GM23338 (cell line): ENCODE measurements at regions not wholly inside any gene's neighbourhood (a gene's known extent, or its start where the extent isn't known, plus 50 kb on each side); places are given as distances from the start of the nearest gene placed in this dataset.
"Not testable (repeated sequence)": the region's sequence is repeated elsewhere in the genome, so short reads cannot be mapped to it uniquely, and the experiment has no call there.

Source experiments
- CTCF ChIP-seq, 2 experiments: fragments of 200-600 bp in 1 of 2; sonication (generic) in 1 of 2; conservative IDR thresholded peaks; 2 replicates each; pipeline versions ENCODE4 v1.5.1 to v1.6.1; 2016 to 2017; ENCODE audit warnings: antibody characterized with exemption in 2 of 2, low read depth in 2 of 2, mild to moderate bottlenecking in 2 of 2, moderate library complexity in 1 of 2
- EZH2 ChIP-seq: fragments of 200-600 bp; sonication (generic); IDR thresholded peaks from one replicate; pipeline ENCODE4 v1.8.0; 2017; ENCODE audit warnings: antibody characterized with exemption, mild to moderate bottlenecking, low read depth; ENCODE audit not compliant: unreplicated experiment
- EZH2phosphoT487 ChIP-seq: fragments of 200-600 bp; sonication (generic); IDR thresholded peaks from one replicate; pipeline ENCODE4 v1.8.1; 2018; ENCODE audit warnings: antibody characterized with exemption; ENCODE audit not compliant: unreplicated experiment

GRCh38 chr3:177871267-177871666, 665.0 kb upstream of the KCNMB2 start:
- not testable (repeated sequence) for TF ChIP-seq CTCF (conservative IDR thresholded peaks at IDR 0.05; ENCODE audit: low read depth in 2 of 2); EZH2; EZH2phosphoT487
